ENCODE measurements at regions not wholly inside any gene's neighbourhood (a gene's known extent, or its start where the extent isn't known, plus 50 kb on each side); places are given as distances from the start of the nearest gene placed in this dataset.
A peak's percentile ranks its signal among the peaks of the same experiment; 100 is the strongest.

DNA sequence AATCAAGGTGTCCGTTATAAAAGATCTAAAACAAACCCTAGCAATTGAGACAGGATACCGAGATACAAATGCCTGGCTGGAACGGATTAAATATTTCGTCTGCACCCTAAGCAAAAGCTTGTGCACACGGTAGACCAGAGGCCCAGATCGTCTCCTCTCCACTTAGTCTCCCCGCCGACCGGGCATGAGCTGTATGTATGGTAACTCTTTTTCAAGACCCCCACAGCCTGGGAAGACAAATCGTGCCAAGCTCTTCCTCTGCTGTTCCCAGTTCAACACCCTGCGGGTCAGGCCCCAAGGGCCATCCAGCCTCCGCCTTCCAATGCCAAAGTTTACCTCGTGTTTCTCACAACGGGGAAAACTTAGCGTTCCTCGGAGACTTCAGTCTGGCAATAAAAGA is 285.7 kb upstream of the GALNT17 start:
- no peak for DNase-seq (ENCODE audit: low spot score)
- intact Hi-C loops (cut with DNase I): no loop called here

DNA sequence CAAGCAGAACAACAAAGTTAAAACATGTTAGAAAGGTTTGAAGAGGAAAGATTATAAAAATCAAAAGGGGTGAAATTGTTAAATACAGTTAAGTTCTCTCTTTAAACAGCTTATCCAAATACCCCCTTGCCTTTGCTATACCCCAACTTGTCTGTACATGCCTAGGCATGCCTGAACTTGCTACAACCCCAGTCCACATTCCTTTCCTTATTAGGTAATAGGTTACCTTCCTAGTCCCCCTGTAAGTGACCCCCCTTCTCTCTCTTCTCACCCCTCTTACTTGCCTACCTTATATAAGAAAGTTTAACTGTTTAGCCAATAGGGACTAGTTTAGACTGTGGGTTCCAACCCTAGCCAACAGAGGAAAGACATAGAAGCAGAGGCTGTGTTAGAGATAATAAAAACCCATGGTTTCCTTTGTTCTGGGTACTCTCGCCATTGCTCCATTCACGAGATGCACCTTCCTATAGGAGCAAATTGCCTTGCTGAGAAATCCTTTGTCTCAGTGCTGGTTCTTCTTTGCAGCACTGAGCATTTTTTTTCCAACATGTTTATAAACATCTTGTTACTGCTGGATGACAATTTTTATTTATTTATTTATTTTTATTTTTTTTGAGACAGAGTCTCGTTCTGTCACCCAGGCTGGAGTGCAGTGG is 282.2 kb upstream of the GALNT17 start:
- DNase-seq (ENCODE audit: low spot score): no peak
- intact Hi-C loops (cut with DNase I): loop anchor here in 1 of 2 donors (10.0 kb wide), 1 partner anchor 285 kb away; the partner anchor contains the start of gene GALNT17

DNA sequence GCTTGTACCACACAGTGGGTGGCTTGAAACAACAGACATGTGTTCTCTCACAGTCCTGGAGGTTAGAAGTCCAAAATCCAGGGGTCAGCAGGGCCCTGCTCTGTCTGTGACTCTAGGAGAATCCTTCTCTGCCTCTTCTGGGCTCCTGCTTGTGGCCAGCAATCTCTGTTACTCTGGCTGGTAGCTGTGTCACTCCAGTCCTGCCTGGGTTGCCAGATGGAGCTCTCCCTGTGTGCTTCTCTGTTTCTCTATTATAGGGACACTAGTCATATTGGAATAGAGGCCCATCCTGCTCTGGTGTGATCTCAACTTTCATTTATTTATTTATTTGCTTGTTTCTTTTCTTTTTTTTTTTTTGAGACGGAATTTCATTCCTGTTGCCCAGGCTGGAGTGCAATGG is 276.6 kb upstream of the GALNT17 start:
- DNase-seq (ENCODE audit: low spot score): no peak
- intact Hi-C loops (cut with DNase I): loop anchor here (5.0 to 10.0 kb wide), 2 partner anchors 279 to 877 kb away; partner anchors contain the start of gene GALNT17 (in 1 of the 2)

DNA sequence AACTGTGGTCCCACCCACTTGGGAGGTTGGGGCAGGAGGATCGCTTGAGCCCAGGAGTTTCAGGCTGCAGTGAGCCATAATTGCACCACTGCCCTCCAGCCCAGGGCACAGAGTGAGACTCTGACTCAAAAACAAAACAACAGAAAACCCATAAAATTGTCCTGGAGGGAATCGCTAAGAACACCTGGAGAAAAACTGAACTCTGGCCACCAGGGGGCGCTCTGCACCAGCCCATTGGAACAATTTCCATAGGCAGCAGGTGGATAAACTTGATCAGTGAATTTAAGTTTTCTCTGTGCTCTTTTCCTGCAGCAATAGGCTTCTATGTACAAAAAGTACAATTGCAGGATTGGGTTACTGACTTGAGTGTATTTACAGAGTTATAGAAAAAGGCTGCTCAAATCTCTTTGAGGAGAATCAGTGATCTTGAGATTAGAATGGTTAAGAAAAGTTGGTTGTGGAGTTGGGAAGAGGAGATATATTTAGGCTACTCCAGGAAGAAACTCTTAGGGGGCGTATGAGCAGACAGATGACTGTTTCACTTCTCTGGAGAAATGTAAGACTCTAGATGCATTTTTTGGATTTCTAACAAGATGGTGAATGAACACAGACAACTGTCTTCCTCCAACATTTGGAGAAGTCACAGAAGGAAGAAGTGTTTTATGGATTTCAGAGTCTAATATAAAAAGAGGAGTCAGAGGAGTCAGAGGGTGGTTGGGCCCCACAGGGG is 274.9 kb upstream of the GALNT17 start:
- DNase-seq (ENCODE audit: low spot score): peak; percentile 89
- intact Hi-C loops (cut with DNase I): loop anchor here (2.0 to 10.0 kb wide), 3 partner anchors 278 to 876 kb away; partner anchors contain the start of gene GALNT17 (in 1 of the 2)

DNA sequence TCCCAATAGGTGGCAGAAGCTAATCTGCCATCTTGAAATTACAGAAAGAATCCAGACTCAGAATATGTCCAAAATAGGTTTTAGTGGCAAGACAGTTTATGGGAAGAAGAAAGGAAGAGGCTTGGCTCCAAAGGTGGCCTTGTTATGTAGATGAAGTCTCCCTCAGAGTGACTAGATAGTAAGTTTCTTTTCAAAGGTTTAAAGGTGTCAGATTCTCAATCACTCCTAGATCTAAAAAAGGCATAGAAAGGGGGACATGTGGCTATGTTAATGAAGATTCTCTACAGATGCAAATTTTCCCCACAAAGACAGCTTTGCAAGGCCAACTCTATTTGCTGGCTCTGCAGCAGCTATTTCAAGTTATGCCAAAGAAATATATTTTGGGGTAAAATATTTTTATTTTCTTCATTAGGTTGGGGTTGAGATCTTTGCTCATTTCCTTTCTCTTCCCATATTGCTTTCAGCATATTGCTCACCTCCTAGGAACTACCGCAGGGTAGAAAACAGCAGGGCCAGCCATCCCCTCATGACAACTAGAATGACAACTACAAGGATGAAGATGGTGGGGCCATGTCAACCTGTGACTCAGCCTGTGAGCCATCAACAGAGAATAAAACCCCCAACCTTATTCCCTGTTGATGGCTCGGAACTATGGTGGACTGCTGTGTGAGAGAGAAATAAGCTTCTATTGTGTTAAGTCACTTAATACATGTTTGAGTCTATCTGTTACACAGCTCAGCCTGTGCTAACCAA is 274.0 kb upstream of the GALNT17 start:
- no peak for DNase-seq (ENCODE audit: low spot score)
- intact Hi-C loops (cut with DNase I): loop anchor here (2.0 to 10.0 kb wide), 3 partner anchors 277 to 875 kb away; partner anchors contain the start of gene GALNT17 (in 1 of the 2)

DNA sequence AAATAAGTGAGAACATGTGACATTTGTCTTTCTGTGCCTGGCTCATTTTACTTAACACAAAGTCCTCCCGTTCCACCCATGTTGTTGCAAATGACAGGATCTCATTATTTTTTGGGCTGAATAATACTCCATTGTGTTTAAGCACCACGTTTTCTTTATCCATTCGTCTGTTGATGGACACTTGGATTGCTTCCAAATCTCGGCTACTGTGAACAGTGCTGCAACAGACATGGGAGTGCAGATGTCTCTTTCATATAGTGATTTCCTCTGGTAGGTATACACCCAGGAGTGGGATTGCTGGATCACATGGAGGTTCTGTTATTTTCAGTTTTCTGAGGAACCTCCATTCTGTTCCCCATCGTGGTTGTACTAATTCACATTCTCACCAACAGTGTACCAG is 264.4 kb upstream of the GALNT17 start:
- intact Hi-C loops (cut with DNase I): no loop called here
- no peak for DNase-seq (ENCODE audit: low spot score)

DNA sequence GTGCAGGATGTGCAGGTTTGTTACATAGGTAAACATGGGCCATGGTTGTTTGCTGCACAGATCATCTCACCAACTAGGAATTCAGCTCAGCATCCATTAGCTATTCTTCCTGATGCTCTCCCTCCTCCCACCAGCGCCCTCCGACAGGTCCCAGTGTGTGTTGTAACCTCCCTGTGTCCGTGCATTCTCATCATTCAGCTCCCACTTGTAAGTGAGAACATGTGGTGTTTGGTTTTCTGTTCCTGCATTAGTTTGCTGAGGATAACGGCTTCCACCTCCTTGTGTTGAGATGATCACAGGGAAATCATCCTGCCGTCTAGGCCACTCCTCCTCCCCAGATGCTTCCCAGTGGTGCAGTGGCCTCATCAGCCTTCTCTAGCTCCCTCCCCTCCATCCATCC is 261.6 kb upstream of the GALNT17 start:
- DNase-seq (ENCODE audit: low spot score): no peak
- intact Hi-C loops (cut with DNase I): no loop called here

DNA sequence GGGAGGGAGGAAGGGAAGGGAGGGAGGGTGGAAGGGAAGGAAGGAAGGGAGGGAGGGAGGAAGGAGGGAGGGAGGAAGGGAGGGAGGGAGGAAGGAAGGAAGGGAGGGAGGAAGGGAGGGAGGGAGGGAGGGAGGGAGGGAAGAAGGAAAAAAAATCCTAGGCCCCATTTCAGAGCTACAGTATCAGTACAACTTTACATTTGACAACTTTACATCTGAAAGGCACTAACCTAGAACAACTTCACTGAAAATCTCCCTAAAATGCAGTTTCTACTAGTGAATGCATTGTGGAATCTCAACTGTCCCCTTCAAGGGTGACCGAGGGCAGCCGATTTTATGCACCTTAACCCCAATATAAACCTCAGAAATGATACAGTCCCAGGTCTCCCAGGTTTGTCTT is 259.8 kb upstream of the GALNT17 start:
- intact Hi-C loops (cut with DNase I): no loop called here
- DNase-seq (ENCODE audit: low spot score): no peak

DNA sequence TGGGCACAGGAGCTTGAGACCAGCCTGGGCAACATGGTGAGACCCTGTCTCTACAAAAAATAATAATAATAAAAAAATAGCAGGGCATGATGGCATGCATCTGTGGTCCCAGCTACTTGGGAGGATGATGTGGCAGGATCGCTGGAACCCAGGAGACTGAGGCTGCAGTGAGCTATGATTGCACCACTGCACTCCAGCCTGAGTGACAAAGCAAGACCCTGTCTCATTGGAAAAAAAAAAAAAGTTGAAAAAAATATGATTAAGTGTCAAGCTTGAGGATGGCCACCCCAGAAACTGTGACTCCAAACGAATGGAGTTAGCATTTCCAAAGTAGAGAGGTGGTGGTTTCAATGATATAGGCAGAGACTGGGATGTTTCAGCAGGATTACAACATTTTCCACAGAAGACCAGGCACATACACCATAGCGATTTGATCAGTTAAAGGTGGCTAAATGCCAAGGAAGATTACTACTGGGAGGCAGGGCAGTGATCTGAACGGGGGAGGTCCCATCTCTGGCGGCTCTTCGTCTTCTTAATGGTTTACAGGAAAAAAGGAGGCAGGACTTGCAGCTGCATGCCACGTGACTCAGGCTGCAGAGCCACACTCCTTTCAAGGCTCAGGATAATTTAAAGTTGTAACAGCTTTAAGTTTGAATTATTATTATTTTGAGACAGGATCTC is 250.6 kb upstream of the GALNT17 start:
- DNase-seq (ENCODE audit: low spot score): no peak
- intact Hi-C loops (cut with DNase I): no loop called here

DNA sequence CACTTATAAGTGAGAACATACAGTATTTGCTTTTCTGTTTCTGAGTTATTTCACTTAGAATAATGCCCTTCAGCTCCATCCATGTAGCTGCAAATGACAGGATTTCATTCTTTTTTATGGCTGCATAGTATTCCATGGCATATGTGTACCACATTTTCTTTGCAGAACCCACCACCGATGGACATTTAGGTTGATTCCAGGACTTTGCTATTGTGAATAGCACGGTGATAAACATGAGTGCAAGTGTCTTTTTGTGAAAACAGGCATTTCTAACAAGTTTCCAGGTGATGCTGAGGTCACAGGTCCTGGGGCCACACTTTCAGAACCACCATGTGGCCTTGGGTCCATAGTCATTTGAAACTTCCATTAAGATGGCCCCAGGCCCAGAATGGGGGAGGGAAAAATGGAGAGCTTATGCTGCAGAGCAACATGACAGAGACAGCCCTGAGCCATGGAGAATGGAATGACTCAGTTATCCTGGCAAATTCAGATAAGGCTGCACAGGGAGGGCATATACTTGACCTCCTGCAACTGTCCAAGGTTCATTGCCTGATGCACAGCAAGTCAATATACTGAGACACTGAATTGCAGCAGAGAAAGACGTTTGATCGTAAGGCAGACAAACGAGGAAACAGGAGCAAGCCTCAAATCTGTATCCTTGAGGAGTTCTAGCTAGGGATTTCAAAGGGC is 248.0 kb upstream of the GALNT17 start:
- intact Hi-C loops (cut with DNase I): no loop called here

DNA sequence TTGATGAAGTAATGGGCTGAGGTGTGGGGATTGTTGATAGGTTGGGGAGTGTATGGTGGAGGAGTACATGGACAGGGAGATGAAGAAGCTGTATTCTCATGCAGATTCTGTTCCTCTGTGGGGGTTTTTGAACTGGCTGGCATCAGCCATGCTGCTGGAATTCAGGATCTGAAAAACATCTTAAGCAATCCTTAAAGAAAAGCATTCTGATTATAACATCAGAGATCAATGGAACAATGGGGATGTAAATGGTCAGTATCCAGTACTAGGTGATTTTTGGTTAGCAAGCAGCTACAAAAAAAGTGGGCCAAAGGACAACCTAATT is 247.5 kb upstream of the GALNT17 start:
- DNase-seq (ENCODE audit: low spot score): no peak
- intact Hi-C loops (cut with DNase I): no loop called here

More for the DNA sequence above, 248.0 kb upstream of the GALNT17 start:
- no peak for DNase-seq (ENCODE audit: low spot score)

DNA sequence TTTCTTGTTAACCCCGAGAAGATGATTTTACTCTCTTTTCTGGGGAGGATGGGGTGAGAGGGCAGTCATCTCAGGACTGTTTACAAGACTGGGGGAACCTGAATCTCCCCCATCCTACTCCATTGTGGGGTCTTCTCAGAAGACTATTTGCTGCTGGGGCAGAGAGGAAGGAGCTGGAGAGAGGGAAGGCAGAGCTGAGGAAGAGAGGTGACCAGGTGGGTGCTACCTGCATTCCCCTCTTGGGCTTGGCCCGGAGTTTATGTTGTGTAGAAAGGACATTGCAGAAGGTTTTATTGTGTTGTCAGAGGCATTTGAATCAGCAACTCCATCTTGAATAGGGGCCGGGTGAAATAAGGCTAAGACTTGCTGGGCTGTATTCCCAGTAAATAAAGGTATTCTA is 247.1 kb upstream of the GALNT17 start:
- DNase-seq (ENCODE audit: low spot score): no peak
- intact Hi-C loops (cut with DNase I): no loop called here

DNA sequence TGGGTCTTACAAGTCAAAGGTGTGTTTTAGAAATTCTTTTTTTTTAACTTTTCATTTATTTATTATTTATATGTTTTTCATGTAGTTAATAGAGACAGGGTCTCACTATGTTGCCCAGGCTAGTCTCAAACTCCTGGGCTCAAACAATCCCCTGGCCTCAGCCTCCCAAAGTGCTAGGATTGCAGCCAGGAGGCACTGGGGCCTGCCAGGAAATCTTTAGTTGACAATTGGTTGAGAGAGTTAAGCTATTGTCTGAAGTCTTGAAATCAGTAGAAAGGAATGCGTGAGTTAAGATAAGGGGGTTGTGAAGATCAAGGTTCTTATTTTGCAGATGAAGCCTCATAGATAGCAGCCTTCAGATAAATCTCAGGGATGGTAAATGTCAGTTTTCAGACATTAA is 245.4 kb upstream of the GALNT17 start:
- intact Hi-C loops (cut with DNase I): no loop called here
- DNase-seq (ENCODE audit: low spot score): no peak

DNA sequence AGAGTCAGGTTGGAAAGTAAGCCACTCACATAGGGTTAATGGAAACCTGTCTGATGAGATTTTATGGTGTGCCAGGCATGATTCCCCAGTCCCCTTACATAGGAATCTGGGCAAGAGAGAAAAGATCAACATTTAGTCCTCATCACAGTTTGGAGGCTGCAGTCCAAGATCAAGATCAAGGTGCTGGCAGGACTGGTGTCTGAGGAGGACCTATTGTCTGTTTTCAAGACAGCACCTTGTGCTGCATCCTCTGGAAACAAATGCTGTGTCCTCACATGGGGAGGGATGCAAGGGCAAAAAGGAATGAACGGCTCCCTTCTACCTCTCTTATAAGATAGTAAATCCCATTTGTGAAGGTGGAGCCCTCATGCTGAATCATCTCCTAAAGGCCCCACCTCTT is 244.8 kb upstream of the GALNT17 start:
- no peak for DNase-seq (ENCODE audit: low spot score)
- intact Hi-C loops (cut with DNase I): no loop called here

DNA sequence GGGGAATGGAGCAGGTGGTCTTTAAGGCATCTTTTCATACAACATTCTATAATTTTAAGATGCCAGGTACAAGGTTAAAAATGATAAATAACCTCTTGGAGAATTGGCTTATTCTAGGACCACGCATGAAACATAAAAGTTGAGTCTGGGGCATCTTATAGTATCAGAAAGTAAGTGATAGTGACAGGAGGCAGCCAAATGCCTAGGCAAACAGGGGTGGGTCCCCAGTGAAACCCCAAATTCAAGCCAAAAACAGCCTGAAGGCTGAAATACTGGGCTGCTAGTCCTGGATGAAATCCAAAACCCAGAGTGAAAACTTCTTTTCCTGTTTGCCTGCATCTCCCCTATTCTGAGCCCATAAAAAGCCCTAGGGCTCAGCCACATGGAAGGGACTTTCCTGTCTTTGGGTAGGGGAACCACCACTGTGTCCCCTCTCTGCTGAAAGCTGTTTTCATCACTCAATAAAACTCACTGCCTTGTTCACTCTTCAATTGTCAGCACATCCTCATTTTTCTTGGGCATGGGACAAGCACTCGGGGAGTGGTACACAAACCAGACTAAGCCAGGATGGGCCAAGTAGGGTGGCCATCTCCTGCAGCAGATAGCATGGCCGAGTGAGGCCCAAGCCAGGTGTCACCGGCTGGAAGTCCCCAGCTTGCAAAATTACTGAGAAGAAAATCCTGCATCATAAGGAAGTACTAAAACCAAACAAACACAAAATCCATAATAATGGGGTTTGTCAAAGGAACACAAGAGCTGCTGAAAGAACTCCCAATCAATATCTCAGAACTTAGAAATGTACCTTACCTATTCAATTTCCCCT is 241.6 kb upstream of the GALNT17 start:
- no peak for DNase-seq (ENCODE audit: low spot score)
- intact Hi-C loops (cut with DNase I): no loop called here

DNA sequence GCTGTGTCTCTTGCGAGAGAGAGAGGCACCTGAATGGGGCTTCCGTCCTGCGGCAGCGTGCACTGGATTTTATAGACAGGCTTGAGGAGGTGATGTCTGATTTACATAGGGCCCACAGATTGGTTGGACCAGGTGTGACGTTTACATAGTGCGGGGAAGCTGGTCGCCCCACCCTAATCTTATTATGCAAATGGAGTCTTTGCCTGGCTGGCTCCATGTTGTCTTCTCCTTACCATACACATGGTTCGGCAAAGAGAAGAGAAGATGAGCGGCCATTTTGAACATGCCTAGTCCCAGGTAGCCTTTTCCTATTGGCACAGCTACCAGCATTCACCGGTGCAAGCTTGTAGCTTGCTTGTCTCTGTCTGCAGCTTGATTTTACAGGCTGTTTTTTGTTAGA is 238.5 kb upstream of the GALNT17 start:
- intact Hi-C loops (cut with DNase I): no loop called here
- DNase-seq (ENCODE audit: low spot score): no peak

DNA sequence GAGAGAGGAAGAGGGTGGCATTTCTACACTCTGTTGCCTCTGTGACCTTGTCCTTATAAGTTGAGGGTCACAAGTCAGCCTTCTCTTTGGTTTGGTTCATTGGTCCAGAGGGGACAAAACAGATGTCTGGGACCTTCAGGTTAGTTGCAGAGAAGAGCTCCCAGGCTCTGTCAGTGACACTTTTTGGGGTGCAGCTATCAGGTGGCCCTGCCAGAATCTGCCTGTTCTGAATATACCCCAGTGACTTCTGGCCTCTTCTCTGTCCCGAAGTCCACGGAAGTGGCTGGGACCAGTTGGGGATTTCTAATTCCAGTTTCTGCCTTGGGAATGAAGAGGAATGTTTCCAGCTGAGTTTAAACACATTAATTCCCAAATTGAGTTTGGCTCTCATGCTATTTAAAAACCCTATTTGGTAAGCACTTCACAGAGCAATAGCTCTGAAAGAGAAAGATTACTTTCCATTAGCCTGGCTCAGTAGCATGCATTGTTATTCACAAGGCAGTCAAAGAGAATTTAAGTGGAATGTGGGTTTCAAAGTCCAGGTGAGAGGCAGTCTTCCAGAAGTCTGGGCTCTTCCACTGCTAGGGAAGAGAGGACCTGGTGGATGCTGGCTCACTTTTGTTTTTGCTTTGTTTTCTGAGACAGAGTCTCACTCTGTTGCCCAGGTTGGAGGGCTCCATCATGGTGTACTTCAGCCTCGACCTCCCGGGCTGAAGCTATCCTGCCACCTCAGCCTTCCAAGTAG is 237.8 kb upstream of the GALNT17 start:
- intact Hi-C loops (cut with DNase I): no loop called here
- DNase-seq (ENCODE audit: low spot score): no peak

DNA sequence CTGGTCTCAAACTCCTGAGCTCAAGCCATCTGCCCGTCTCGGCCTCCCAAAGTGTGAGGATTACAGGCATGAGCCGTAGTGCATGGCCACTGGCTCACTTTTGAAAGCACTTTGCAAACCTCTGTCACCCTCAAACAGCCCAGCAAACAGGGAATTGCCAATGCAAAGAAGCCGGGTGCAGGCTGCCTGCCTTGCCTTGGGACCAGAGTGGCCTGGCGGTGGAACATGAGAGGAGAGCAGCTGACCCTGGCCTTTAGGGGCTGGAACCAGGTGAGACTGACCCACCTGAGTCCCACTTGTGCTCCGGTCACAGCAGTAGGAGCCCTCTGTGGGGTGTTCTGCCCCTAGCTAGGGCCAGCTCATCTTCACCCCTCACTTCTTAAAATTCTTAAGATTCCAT is 237.1 kb upstream of the GALNT17 start:
- intact Hi-C loops (cut with DNase I): no loop called here

More for the DNA sequence above, 237.1 kb upstream of the GALNT17 start:
- DNase-seq (ENCODE audit: low spot score): no peak

Measured in posterior vena cava (tissue), 2 donors.